ENCODE measurements at regions not wholly inside any gene's neighbourhood (a gene's known extent, or its start where the extent isn't known, plus 50 kb on each side); places are given as distances from the start of the nearest gene placed in this dataset.

DNA sequence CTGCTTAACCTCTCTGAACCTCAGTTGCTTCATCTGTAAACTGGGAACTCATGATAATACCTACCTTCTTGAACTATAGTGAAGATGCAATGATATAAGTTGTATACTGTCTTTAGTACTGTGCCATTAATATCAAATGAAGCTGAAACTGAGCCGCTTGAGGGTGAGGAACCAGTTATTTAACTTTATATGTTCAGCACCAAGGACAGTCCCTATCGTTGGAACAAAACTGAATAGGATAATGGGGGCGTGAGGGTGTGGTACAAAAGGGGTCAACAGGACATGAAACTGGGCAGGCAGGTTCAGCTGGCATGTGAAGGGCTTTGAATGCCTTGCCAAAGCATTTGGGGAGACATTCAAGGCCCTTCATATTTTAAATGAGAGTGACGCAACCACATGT, 112.6 kb downstream of the C11orf91 start:
- CTCF ChIA-PET: no interaction called here
- H3K4me1 Mint-ChIP-seq: no peaks in the 10 kb centered on the region
- POLR2A ChIA-PET: no interaction called here
- H3K4me3 Mint-ChIP-seq: no peak overlapping the region
- ATAC-seq (ENCODE audit: low read depth) (no peak), DNase-seq (no peak)
- H3K9me3 Mint-ChIP-seq: no peaks in the 10 kb centered on the region
- no peak overlapping the region for H3K27ac Mint-ChIP-seq
- TF ChIP-seq, protein P1, sequence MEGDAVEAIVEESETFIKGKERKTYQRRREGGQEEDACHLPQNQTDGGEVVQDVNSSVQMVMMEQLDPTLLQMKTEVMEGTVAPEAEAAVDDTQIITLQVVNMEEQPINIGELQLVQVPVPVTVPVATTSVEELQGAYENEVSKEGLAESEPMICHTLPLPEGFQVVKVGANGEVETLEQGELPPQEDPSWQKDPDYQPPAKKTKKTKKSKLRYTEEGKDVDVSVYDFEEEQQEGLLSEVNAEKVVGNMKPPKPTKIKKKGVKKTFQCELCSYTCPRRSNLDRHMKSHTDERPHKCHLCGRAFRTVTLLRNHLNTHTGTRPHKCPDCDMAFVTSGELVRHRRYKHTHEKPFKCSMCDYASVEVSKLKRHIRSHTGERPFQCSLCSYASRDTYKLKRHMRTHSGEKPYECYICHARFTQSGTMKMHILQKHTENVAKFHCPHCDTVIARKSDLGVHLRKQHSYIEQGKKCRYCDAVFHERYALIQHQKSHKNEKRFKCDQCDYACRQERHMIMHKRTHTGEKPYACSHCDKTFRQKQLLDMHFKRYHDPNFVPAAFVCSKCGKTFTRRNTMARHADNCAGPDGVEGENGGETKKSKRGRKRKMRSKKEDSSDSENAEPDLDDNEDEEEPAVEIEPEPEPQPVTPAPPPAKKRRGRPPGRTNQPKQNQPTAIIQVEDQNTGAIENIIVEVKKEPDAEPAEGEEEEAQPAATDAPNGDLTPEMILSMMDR (IDR thresholded peaks at IDR 0.05): no peak
- H3K27me3 Mint-ChIP-seq: peaks cover 4% of the 10 kb centered on the region
- no peaks in the 10 kb centered on the region for H3K36me3 Mint-ChIP-seq (ENCODE audit: low read depth)
- intact Hi-C loops (cut with micrococcal nuclease): no loop called here

DNA sequence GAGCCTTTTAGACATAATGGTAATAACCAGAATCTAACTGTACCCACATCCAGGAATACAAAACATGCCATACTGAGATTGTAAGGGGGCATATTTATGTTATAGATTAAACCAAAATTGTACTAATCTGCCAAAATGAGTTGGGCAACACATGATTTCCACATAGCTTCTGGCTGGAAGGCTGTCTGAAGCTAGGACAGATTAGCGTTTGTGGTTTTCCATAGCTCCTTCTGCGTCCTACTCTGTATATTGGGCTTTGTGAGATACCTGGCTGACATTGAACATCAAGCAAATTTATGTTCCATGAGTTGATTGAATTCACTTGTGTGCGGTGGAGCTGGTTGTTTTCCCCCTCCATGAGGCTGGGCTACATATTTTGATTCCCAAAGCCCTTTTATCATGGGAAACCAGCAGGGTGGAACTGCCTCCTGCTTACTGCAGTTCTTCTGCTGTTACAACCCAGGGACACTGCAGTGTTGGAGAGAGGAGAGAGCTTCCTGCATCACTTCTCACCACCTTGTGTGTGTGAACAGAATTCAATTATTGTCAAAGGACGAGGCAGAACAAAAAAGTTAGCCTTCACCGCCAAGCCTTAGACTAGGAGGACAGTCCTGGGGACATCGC, 114.9 kb downstream of the C11orf91 start:
- ATAC-seq (ENCODE audit: low read depth) (no peak), DNase-seq (no peak)
- H3K36me3 Mint-ChIP-seq (ENCODE audit: low read depth): no peaks in the 10 kb centered on the region
- POLR2A ChIA-PET: no interaction called here
- H3K27ac Mint-ChIP-seq: no peak overlapping the region
- H3K27me3 Mint-ChIP-seq: peaks cover 5% of the 10 kb centered on the region
- CTCF ChIA-PET: no interaction called here
- intact Hi-C loops (cut with micrococcal nuclease): no loop called here
- no peak overlapping the region for H3K4me3 Mint-ChIP-seq
- TF ChIP-seq, protein P1 (IDR thresholded peaks at IDR 0.05): no peak
- H3K4me1 Mint-ChIP-seq: no peaks in the 10 kb centered on the region
- peaks cover under 1% of the 10 kb centered on the region for H3K9me3 Mint-ChIP-seq

DNA sequence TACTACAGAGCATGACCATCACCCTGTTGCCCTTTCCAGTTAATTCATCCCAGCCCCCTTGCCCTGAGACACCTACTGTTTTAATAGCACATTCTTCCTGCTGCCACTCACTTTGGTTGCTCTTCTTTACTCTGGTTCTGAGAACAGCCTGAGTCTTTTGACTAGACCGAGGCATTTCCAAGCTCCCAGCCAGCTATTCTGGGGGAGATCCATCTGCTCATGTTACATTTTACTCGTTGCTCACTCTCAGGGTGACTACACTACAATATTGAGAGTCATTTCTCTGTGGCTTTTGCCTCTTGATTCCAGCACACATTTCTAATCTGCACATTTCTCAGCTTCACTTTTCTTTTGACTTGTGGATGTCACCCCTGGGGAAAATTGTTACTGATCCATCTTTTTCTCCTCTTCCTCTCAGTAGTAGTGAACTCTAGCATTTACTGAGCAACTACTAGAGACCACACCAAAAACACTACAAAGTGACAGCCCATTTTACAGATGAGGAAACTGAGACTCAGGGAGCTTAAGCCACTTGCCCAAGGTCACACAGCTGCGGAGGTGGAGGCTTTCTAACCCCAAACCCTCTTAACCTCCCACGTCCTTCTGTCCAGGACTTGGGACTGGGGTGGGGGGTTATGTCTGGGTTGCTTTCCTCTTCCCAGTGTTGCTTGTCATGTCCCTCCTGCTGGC, 117.8 kb downstream of the C11orf91 start:
- CTCF ChIA-PET: no interaction called here
- no peaks in the 10 kb centered on the region for H3K4me1 Mint-ChIP-seq

DNA sequence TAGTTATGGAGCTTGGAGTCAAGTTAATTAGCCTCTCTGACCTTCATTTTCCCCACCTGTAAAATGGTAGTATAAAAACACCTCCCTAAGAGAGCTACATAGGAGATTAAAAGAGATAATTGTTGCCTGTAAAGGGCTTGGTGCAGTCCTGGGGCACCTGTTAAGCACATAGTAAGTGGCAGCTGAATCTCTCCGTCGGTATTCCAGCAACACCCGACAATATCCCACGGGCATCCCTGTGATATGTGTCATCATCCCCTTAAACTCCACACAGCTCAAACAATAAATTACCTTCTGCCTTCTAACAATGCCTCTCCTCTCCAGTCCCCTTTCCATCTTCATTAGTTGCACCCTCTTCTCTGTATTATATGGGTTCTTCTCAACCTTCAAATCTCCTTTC, 121.5 kb downstream of the C11orf91 start:
- ChIA-PET CTCF (no interaction called here), POLR2A (no interaction called here)
- H3K4me1 Mint-ChIP-seq: no peaks in the 10 kb centered on the region
- H3K27me3 Mint-ChIP-seq: peaks cover 7% of the 10 kb centered on the region
- intact Hi-C loops (cut with micrococcal nuclease): no loop called here
- no peaks in the 10 kb centered on the region for H3K36me3 Mint-ChIP-seq (ENCODE audit: low read depth)
- ATAC-seq (ENCODE audit: low read depth) (no peak), DNase-seq (no peak)
- TF ChIP-seq, protein P1 (IDR thresholded peaks at IDR 0.05): no peak
- H3K9me3 Mint-ChIP-seq: peaks cover 2% of the 10 kb centered on the region
- H3K4me3 Mint-ChIP-seq: no peak overlapping the region
- H3K27ac Mint-ChIP-seq: no peak overlapping the region

More for the DNA sequence above, 117.8 kb downstream of the C11orf91 start:
- Mint-ChIP-seq H3K9me3 (peaks cover 2% of the 10 kb centered on the region), H3K27ac (no peak overlapping the region), H3K4me3 (no peak overlapping the region), H3K36me3 (ENCODE audit: low read depth) (no peaks in the 10 kb centered on the region), H3K27me3 (peaks cover 7% of the 10 kb centered on the region)
- POLR2A ChIA-PET: no interaction called here
- ATAC-seq (ENCODE audit: low read depth): no peak
- TF ChIP-seq, protein P1 (IDR thresholded peaks at IDR 0.05): no peak
- DNase-seq: no peak
- intact Hi-C loops (cut with micrococcal nuclease): no loop called here

DNA sequence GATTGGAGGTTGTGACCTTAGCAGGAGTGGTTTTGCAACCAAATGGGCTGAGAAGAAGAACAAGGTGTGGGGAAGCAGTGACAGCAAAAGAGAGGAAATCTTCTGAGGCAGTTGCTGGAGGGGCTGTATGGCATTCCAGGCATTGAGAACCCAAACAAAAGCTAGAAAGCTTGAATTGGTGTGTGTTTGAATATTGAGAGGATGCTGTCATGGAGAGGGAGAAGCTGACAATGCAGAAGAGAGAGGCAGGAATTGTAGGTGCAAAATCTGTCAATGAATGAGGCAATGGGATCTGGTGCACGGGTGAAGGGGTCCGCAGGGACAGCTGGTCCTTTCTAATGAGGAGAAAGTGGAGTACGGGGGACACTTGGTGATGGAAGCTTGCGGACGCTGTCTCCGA, 123.4 kb downstream of the C11orf91 start:
- ChIA-PET CTCF (no interaction called here), POLR2A (no interaction called here)
- H3K9me3 Mint-ChIP-seq: peaks cover 2% of the 10 kb centered on the region
- H3K4me3 Mint-ChIP-seq: no peak overlapping the region
- TF ChIP-seq, protein P1 (IDR thresholded peaks at IDR 0.05): no peak
- no peaks in the 10 kb centered on the region for H3K4me1 Mint-ChIP-seq
- H3K27me3 Mint-ChIP-seq: peaks cover 7% of the 10 kb centered on the region
- H3K36me3 Mint-ChIP-seq (ENCODE audit: low read depth): no peaks in the 10 kb centered on the region
- intact Hi-C loops (cut with micrococcal nuclease): no loop called here
- ATAC-seq (ENCODE audit: low read depth) (no peak), DNase-seq (no peak)
- no peak overlapping the region for H3K27ac Mint-ChIP-seq

Measured in activated B cell treated with CpG ODN at 0.5 μM for 24 hours (primary cell).